Fibroblast of skin of right quadriceps (primary cell): ENCODE measurements at regions not wholly inside any gene's neighbourhood (a gene's known extent, or its start where the extent isn't known, plus 50 kb on each side); places are given as distances from the start of the nearest gene placed in this dataset.
A peak's percentile ranks its signal among the peaks of the same experiment; 100 is the strongest.
"Not testable (repeated sequence)": the region's sequence is repeated elsewhere in the genome, so short reads cannot be mapped to it uniquely, and the experiment has no call there.

Experiments
- DNase-seq: peaks from one replicate; pipeline ENCODE4 v3.0.0-alpha.2; 2013

DNA sequence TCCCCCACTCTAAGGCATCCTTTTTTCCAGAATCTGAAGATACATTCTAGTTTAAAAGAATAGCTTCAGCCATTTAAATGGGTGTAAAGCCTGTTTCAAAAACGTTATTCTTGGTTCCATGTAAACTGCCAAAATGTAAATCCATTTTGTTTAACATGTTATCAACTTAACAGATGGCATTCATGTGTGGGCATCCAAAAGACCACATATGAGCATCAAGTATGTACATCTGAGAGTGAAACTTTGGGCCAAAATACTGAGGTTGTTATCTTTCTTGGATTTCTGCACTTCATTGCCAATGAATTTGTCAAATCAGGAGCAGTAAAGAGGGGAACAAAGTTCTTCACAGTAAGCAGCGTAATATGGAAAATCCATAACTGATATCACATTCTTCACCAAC, 395.4 kb downstream of the ZNF804A start:
- DNase-seq, result no peak

GRCh38 chr2:185006481-185006880, 408.2 kb downstream of the ZNF804A start:
- no peak for DNase-seq

- DNase-seq, result peak; percentile 10
Measured at GRCh38 chr2:185012643-185013042, 414.3 kb downstream of the ZNF804A start.

DNA sequence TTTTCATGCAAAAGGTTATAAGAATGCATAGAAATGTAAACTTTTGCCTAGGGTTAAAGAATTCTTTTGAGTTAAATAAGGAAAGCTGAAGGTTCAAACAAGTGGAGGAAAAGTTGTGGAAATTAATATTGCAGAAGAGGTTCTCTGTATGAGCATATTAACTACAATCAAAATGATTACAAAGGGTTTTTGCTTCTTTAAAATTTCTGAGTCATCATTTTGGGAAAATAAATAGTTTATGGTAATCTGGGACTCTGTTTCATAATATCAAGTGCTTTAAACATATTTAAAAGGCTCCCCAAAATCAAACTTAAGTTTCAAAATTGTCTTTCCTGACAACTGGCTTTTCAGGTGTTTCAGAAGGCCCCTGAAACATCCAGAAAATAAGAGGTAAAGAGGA, 415.7 kb downstream of the ZNF804A start:
- DNase-seq, result no peak

DNA sequence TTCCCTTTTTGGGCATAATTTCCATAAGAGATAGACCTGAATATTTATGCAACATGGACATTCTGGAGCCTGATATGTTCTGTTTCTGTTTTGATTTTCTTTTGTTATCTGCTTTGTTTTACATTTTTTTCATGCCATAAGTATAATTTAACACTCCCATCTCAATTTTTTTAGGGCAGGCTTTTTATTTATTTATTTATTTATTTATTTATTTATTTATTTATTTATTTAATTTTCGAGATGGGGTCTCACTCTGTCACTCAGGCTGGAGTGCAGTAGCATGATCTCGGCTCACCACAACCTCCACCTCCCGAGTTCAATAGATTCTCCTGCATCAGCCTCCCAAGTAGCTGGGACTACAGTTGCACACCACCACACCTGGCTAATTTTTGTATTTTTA, 427.6 kb downstream of the ZNF804A start:
- DNase-seq, result not testable (repeated sequence)

DNA sequence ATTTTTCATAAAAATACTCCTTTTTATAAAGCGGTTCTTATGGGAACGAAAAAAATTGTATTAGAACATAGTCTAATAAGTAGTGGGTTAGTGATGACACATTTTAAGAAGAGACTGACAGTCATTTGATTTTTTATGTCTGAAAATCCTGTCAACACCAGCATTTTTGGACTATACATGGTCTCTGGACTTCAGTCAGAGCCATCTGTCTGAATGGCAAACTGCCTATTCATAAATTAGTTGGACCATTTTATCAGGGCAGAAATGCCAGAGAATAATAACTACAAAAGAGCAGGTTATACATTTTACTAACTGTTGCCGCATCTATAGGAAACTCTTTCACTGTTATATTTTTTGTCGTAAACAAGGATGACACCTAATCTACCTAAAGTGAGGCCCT, 437.6 kb downstream of the ZNF804A start:
- DNase-seq, result no peak

DNA sequence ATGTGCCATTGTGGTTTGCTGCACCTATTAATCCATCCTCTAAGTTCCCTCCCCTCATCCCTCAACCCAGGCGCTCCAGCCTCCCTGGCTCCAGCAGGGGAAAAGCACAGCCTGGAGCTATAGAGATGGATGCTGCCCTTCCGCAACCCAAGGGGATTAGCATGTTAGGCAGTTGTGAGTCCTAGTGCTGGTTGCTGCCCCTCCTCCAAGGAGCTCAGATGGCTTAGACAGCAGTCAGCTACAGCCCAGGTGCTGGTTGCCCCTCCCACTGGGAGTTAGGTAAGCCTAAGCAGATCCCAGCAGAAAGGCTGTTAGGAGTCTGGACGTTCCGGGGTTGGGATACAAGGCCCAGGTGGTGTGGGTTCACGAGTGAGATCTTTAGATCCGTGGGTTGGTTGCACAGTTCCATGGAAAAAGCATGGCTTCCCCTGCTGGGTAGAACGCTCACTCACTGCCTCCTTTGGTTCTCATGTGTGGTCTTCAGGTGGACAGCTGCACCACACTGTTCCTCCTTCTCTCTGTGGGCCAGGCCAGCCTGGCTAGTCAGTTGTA, 446.1 kb downstream of the ZNF804A start:
- DNase-seq, result no peak

- no peak for DNase-seq
Measured at GRCh38 chr2:185050804-185051203, 452.5 kb downstream of the ZNF804A start.

GRCh38 chr2:185063761-185064160, 465.4 kb downstream of the ZNF804A start:
- DNase-seq, result no peak

DNA sequence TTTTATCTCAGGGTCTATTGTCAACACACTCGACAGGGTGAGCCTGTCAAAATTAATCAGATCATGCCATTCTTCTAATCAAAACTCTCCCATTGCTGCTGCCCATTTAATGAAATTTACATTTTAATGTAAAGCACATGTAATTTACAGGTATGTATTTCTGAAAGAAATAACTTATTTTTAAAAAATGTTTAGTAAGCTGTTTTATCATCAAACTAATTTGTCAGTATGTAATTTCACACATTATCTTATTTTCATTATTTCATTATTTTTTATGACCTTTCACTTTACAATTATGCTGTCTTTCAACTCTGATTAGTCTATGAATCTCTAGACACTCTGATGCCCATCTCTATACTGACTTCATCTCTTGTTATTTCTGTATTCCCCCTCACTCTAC, 467.8 kb downstream of the ZNF804A start:
- DNase-seq, result no peak

- DNase-seq, result no peak
Measured at GRCh38 chr2:185069107-185069506, 470.8 kb downstream of the ZNF804A start.

- no peak for DNase-seq
Measured at GRCh38 chr2:185074156-185074555, 475.8 kb downstream of the ZNF804A start.

DNA sequence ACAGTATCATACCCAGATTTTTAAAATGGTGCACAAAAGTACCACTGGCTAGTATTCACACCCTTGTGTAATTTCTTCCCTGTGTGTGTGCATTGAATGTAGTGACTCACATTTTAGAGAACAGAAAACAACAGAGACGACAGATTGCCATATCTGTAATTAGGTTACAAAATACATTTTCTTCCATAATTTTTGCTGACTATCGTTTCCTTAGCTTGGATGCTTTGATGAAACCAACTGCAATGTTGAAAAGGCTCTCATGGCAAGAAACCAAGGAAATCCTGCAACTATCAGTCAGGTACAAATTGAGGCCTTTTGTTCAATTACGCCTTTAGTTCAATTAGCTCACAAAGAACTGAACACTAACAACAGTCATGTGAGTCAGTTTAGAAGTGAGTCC, 484.4 kb downstream of the ZNF804A start:
- DNase-seq, result no peak

DNA sequence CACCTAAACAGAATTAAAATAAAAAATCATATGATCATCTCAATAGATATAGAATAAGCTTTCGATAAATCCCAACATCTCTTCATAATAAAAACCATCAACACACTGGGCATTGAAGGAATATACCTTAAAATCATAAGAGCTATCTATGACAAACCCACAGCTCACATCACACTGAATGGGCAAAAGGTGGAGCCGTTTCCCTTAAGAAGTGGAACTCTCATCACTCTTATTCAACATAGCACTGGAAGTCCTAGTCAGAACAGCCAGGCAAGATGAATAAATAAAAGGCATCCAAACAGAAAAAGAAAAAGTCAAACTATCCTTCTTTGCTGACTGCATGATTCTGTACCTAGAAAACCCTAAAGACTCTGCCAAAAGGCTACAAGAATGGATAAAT, 510.3 kb downstream of the ZNF804A start:
- DNase-seq, result no peak

DNA sequence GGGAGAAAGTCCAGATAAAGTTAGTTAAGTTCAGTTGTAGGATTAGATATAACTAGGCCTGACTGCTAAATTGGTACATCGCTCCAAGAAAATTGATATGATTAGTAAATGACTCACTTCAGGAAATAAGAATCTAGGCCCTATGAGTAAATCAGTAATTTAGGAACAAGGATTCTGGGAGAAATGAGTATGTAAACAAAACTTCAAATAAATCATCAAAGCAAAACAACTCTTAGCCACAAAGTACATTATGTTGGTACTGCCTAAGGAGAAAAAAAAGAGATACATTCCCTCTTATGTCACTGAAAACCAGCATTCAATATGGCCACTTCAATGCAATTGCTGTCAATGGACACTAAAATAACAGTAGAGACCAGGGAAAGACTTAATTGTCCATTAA, 529.1 kb downstream of the ZNF804A start:
- peak; percentile 2 for DNase-seq

DNA sequence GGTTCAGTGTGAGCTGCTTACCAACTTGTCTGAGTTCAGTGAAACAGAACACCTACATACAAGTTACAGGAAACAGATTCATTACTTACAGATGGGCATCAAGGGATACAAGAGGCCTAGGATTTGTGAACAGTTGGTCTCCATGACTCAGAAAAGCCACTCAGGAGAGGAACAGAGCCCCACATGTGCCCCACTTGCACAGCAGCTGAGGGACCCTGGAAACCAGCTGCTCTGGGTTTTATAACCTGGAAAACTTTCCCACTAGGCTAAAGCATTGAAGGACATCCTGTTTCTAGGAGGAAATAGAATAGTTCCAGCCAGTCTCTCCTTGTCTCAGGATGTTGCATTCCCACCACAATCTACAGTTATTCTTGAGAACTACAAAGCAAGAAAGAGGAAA, 530.0 kb downstream of the ZNF804A start:
- DNase-seq, result no peak

GRCh38 chr2:185128996-185129395, 530.7 kb downstream of the ZNF804A start:
- DNase-seq, result no peak

- no peak for DNase-seq
Measured at GRCh38 chr2:185130685-185131084, 532.4 kb downstream of the ZNF804A start.

DNA sequence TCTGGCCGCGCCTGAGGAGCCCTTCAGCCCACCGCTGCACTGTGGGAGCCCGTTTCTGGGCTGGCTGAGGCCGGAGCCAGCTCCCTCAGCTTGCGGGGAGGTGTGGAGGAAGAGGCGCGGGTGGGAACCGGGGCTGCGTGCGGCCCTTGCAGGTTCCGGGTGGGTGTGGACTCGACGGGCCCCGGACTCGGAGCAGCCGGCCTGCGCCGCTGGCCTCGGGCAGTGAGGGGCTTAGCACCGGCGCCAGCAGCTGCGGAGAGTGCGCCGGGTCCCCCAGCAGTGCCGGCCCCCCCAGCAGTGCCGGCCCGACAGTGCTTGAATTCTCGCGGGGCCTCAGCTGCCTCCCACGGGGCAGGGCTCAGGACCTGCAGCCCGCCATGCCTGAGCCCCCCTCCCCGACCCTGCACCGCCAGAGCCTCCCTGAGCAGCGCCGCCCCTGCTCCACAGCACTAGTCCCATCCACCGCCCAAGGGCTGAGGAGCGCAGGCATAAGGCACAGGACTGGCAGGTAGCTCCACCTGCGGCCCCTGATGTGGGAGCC, 534.2 kb downstream of the ZNF804A start:
- no peak for DNase-seq

DNA sequence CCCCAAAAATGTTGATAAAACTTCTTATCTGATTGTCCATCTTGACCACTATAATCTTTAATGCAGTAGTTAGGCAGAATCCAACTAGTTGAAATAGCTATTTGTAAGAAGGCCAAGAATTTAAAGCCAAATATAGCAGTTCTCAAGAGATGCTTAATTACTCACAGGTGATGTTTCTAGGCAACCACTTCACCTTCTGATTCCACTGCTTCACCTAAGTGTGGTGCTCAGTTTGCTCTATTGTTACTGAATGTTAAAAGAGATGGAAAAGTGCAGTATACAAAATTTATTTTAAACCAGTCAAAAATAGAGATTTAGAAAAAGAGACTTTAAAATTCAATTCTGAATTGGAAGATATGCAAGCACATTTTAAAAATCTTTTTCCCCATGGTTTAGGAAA, 539.4 kb downstream of the ZNF804A start:
- no peak for DNase-seq

DNA sequence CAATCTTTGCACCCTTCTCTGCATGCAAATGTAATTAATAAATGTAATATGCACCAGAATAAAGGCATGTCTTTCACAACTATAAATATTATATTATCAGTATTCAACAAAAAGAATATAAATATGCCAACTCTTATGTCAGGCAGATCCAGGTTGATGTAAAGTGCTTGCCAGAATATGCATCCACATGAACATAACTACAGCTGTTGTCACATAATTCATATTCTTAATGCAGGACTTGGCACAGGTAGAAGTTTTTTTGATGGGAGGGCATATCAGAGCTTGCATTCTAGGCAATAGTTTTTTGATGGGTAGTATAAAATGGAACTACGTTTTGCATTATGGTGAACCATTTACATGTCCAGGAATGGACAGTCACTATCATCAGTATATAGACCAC, 544.3 kb downstream of the ZNF804A start:
- no peak for DNase-seq

GRCh38 chr2:185144159-185144919, 546.0 kb downstream of the ZNF804A start:
- no peak for DNase-seq

DNA sequence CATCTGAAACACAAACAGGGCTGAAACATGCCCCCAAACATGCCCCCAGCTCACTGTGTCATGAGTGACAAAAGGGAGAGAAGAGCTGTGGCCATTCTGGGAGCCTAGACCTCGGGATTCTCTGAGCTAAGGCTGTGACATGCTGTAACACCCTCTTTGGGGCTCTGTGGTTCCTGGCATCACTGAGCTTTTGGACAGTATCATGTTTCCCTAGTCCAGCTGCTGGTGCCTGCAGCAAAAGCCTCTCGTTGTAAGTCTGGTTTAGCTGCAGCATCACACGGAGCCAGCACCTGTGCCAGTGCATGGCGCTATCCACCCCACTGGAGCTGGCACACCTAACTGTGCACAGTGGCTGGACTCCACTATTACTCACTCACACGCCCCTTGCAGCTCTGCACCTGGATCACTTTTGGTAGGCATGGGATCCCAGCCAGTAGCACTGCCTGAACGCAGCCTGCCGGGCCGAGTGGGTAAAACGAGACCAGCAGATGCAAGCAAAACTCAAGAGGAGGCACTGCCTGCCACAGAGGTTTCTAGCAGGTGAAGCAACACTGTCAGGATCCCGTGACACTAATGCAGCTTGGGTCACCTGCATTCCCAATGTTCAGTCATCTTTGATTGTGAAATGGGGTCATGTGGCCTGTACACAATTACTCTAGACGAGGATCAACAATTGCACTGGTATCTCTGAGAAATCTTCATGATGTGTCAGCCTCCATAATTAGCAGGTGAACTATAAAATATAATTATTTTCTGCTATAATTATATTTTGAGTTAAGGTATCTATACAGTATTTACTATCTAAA, 547.2 kb downstream of the ZNF804A start:
- DNase-seq, result no peak

DNA sequence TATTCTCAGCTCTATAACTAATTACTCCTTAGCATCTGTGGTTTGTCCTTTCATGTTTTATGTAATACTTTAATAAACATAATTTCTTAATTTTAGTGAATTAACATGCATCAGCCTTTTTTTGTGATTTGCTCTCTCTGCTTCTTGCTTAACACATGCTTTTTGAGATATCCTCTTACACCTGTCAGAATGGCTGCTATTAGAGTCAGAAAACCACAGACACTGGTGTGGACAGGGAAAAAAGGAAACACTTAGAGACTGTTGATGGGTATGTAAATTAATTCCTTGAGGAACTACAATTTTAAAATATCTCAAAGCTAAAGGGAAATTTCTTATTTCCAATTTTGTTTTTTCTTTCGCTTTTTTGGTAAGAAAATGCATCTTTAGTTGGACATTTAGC, 549.0 kb downstream of the ZNF804A start:
- DNase-seq, result no peak
